ENCODE measurements at regions not wholly inside any gene's neighbourhood (a gene's known extent, or its start where the extent isn't known, plus 50 kb on each side); places are given as distances from the start of the nearest gene placed in this dataset.

DNA sequence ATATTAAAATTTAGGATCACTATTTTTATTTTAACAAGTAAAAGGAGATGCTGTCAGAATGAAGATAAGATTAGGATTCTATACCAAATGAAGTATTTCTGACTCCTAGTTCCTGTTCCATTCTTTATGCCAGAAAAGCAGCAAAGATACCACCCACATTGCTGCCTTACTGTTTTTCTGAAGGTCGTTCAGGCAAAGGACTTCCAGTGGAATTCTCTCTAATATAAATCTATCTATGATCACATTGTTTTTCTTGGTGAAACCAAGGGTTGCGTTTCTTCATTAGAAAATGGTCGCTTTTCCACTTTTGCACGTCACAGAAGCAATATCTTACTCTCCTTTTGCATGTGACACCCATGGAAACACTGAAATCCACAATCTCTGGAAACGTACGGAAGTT is 594.8 kb upstream of the ADGRL2 start:
- no peak for DNase-seq (ENCODE audit: low read depth)
- H3K4me3 ChIP-seq (ENCODE audit: low read length), result no peak overlapping the region
- no peak for TF ChIP-seq CTCF (conservative IDR thresholded peaks at IDR 0.05; ENCODE audit: low read depth, low read length)

- no peak for DNase-seq (ENCODE audit: low read depth)
- H3K4me3 ChIP-seq (ENCODE audit: low read length), result no peak overlapping the region
- no peak for TF ChIP-seq CTCF (conservative IDR thresholded peaks at IDR 0.05; ENCODE audit: low read depth, low read length)
Observed at GRCh38 chr1:81201779-81202178, 599.0 kb upstream of the ADGRL2 start.

DNA sequence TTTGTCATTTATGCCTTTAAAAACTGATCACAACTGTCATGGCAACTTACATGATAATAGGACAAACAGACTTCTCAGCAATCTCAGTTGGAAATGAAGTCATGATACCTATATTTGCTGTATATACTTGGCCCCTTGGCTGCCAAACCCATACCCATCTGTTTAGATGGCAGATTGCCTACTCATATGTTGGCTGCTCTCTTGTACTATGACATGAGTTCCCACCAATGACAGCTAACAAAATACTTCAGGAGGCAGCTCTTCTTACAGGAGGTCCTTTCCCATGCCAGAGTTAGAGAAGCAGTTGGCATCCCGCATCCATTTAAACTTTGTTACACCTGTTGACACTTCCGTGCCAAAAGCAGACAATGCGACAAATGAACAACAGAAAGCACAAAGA is 603.1 kb upstream of the ADGRL2 start:
- TF ChIP-seq CTCF (conservative IDR thresholded peaks at IDR 0.05; ENCODE audit: low read depth, low read length), result no peak
- no peak for DNase-seq (ENCODE audit: low read depth)

DNA sequence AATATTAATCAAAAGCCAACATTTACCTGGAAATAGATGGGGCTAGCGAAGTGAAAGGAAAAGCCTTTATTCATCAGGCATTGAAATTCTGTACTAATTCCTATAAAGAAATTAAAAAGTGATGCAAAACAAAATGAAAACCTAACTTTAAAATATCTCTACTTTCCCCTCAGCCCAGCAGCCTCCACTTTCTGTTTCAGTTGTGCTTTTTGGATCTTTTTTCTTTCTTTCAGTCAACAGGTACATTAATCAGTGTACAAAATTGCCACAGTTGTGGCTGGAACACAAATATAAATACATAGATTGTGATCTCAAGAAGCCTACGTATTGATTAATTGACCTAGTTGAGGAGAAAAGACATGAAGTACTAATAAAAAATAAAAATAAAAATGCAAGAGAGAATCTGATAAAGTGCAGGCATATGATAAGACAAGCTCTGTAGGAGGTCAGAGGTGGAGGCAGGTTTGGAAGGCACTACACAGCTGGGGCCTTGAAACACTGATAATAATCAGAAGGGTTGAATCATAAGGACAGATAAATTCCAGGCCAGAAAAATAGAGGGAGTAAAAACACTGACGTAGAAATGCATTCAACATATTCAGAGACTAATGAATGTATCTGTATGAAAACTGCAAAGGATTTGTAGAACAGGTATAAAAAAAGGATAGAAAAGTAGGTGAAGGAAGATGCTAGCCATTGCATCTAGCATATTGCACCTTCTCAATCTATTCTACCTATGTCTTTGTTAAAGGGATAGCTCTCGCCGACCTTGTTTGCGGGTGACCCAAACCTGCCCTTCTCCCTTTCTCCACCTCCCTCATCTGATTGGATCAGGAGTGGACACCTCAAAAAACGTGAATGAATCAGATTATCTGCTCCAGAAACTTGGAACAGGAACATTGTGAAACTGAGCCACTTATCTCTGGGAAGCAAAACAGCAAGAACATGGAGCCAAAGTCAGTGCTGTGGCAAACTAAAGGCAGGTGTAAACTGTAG is 607.8 kb upstream of the ADGRL2 start:
- no peak for TF ChIP-seq CTCF (conservative IDR thresholded peaks at IDR 0.05; ENCODE audit: low read depth, low read length)
- H3K4me3 ChIP-seq (ENCODE audit: low read length), result no peak overlapping the region
- DNase-seq (ENCODE audit: low read depth), result no peak

More for the DNA sequence above, 603.1 kb upstream of the ADGRL2 start:
- no peak overlapping the region for H3K4me3 ChIP-seq (ENCODE audit: low read length)

DNA sequence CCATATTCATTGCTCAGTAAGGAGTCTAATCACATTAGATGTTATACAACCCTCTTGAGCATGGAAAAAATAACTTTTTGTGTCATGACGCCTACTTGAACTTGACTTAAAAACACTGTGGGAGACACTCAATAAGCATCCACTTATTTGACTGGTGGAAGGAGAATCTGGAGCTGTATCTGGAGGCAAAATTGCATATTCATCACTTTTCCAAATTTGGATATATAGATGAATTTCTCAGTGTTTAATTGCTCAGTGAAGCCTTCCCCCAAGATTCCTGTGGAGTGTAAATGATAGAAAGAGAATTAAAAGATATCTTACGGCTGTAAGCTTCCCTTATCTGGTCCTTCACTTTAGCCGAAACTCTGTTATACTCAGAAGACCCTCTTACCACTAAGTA is 610.7 kb upstream of the ADGRL2 start:
- no peak for DNase-seq (ENCODE audit: low read depth)
- TF ChIP-seq CTCF (conservative IDR thresholded peaks at IDR 0.05; ENCODE audit: low read depth, low read length), result no peak
- H3K4me3 ChIP-seq (ENCODE audit: low read length), result no peak overlapping the region

- H3K4me3 ChIP-seq (ENCODE audit: low read length), result no peak overlapping the region
- no peak for TF ChIP-seq CTCF (conservative IDR thresholded peaks at IDR 0.05; ENCODE audit: low read depth, low read length)
- no peak for DNase-seq (ENCODE audit: low read depth)
Observed at GRCh38 chr1:81187635-81188034, 613.1 kb upstream of the ADGRL2 start.

DNA sequence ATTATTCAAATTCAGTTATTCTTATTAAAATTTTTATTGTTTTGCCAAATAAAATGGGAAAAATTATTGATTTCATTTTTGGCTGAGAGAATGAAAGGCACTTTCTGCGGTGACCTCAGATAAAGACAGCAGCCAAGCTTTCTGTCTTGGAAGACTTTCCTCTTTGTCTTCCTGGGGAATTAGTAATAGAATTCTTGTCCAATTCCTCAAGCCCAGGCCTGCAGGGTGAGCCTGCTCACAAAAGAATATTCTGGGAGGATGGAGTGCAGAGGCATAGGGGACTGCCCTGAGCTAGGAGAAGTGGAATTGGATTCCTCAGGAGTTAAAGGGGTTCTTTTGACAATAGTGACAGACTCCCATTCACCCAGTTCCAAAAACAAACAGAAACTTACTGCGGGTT is 614.5 kb upstream of the ADGRL2 start:
- H3K4me3 ChIP-seq (ENCODE audit: low read length), result no peak overlapping the region
- no peak for DNase-seq (ENCODE audit: low read depth)
- no peak for TF ChIP-seq CTCF (conservative IDR thresholded peaks at IDR 0.05; ENCODE audit: low read depth, low read length)
